Activated CD8-positive, alpha-beta T cell treated with anti-CD3 and anti-CD28 coated beads, Interleukin-2, amount 10 ng/mL, durations not matched to agents 7 days and 5 days (primary cell): ENCODE measurements at regions not wholly inside any gene's neighbourhood (a gene's known extent, or its start where the extent isn't known, plus 50 kb on each side); places are given as distances from the start of the nearest gene placed in this dataset.

Source experiments
- ATAC-seq: fragments of 150-1000 bp; cut with Tn5 transposase; one replicate; pipeline ENCODE4 v1.10.0; 2021; ENCODE audit warnings: moderate library complexity
- CTCF ChIA-PET: fragments of 350-600 bp; sonication (Branson Sonifier 250); formaldehyde crosslinking; loops from one replicate; lab custom pipeline; 2021; ENCODE audit warnings: antibody characterized with exemption; lab: Charles Lee
- POLR2A ChIA-PET: fragments of 350-600 bp; sonication (Branson Sonifier 250); formaldehyde crosslinking; loops from one replicate; lab custom pipeline; 2021; ENCODE audit warnings: antibody characterized with exemption; lab: Charles Lee
- DNase-seq: peaks from one replicate; pipeline ENCODE4 v3.0.0-alpha.2; 2020
- H3K27ac Mint-ChIP-seq: one replicate; pipeline ENCODE4 v1.8.0; 2021; ENCODE audit warnings: mild to moderate bottlenecking, mixed read lengths
- H3K27me3 Mint-ChIP-seq: one replicate; pipeline ENCODE4 v1.8.0; 2021; ENCODE audit warnings: low read depth, mixed read lengths
- H3K36me3 Mint-ChIP-seq: one replicate; pipeline ENCODE4 v1.8.0; 2021; ENCODE audit warnings: low read depth, mixed read lengths
- H3K4me1 Mint-ChIP-seq: one replicate; pipeline ENCODE4 v1.8.0; 2021; ENCODE audit warnings: low read depth, mixed read lengths
- H3K4me3 Mint-ChIP-seq: one replicate; pipeline ENCODE4 v1.8.0; 2021; ENCODE audit warnings: mild to moderate bottlenecking, mixed read lengths
- H3K9me3 Mint-ChIP-seq: one replicate; pipeline ENCODE4 v1.8.0; 2022; ENCODE audit warnings: mixed read lengths; ENCODE audit not compliant: insufficient read depth

DNA sequence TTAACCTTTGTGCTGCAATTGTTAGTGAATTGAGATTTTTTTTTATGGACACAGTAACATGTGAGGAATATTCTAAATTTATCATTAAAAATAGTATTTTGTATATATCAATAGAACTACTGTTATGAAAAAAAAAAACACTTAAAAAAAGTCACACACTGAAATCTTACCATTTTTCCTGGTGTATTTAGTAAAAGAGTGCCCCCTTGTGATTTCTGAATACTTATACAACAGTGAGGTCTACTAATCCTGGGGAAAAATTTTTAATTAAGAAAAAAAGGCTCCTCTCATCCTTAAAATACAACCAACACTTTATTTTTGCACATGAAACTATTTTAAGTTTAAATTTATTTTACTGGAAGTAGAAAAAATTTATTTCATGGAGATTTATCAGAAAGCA is 56.4 kb upstream of the SPOCK3 start:
- no peak overlapping the region for H3K4me3 Mint-ChIP-seq
- ChIA-PET POLR2A (no interaction called here), CTCF (no interaction called here)
- no peaks in the 10 kb centered on the region for H3K4me1 Mint-ChIP-seq
- ATAC-seq: no peak
- H3K9me3 Mint-ChIP-seq: peaks cover 5% of the 10 kb centered on the region
- DNase-seq: no peak
- no peaks in the 10 kb centered on the region for H3K36me3 Mint-ChIP-seq
- H3K27ac Mint-ChIP-seq: no peak overlapping the region
- H3K27me3 Mint-ChIP-seq: no peaks in the 10 kb centered on the region

DNA sequence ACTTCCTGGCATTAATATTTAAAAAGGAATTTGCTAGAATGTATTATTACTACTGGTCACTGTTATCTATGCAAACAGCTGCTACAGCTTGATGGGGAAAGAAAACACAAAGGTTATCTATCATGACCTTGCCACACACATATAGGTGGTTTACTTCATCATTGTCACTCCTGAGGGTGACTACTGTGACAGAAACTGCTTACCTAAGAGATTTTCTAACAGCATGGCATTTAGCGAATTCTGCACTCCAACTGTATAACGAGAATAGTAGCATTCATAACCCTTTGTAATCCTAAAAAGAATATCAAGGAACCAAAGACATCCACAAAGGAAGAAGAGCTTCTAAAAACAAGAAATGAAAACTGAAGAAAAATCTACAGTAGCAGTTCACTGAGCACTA is 74.6 kb upstream of the SPOCK3 start:
- ATAC-seq: no peak
- Mint-ChIP-seq H3K4me1 (no peaks in the 10 kb centered on the region), H3K27ac (no peak overlapping the region), H3K9me3 (peaks cover 7% of the 10 kb centered on the region), H3K36me3 (no peaks in the 10 kb centered on the region), H3K27me3 (no peaks in the 10 kb centered on the region), H3K4me3 (no peak overlapping the region)
- POLR2A ChIA-PET: no interaction called here
- DNase-seq: no peak
- CTCF ChIA-PET: no interaction called here

DNA sequence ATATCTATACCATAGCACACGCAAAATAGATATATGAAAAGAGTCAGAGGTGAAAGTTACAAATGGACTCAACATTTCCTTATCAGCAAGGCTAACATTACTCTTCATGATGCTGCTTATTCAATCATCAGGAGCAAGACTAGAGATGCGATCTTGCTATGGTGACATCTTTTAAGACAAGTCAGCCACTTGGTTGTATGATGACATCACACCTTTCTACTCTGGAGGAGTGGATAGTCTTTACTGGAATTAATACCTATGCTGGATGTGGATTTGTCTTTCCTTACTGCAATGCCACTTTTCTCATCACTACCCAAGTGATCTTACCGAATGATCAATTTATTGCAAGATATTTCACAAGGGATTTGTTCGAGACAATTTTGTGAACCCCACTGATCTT is 87.0 kb upstream of the SPOCK3 start:
- ChIA-PET CTCF (no interaction called here), POLR2A (no interaction called here)
- Mint-ChIP-seq H3K36me3 (no peaks in the 10 kb centered on the region), H3K27ac (no peak overlapping the region), H3K27me3 (no peaks in the 10 kb centered on the region), H3K4me1 (no peaks in the 10 kb centered on the region), H3K4me3 (no peak overlapping the region), H3K9me3 (peaks cover 9% of the 10 kb centered on the region)
- ATAC-seq (no peak), DNase-seq (no peak)

DNA sequence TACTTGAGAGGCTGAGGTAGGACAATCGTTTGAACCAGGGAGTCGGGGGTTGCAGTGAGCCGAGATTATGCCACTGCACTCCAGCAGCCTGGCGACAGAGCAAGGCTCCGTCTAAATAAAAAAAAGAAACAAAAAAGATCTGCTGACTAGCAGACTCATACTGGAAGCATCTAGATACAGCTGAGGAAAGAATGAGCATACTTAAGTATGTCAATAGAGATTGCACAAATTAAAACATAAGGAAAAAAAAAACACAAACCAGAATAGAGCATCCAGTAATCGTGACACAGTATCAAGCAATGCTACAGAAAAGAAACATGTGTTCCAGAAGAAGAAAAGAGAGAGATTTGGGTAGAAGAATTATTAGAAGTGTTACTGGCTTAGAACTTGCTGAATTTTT is 105.5 kb upstream of the SPOCK3 start:
- no peak for DNase-seq
- POLR2A ChIA-PET: no interaction called here
- Mint-ChIP-seq H3K4me3 (no peak overlapping the region), H3K9me3 (no peaks in the 10 kb centered on the region), H3K36me3 (no peaks in the 10 kb centered on the region), H3K27ac (no peak overlapping the region), H3K27me3 (no peaks in the 10 kb centered on the region), H3K4me1 (no peaks in the 10 kb centered on the region)
- no peak for ATAC-seq
- CTCF ChIA-PET: no interaction called here

DNA sequence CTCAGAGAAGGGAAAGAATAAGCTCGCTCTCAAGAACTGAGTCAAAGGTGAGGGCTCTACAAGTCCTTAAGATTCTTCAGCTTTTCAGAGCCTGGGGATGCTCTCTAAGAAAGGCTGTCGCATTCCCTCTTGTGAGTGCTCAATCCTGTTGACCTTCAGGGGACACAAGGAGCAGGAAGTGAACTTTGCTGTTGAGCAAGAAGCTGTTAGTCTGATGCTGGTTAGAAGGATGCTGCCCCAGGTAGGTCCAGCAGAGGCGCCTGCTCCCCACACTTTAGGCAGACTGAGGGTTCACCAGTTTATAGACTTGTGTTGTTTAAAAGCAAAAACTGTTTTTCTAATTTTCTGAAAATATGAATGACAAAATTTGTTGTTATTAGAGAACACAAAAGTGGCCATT is 125.4 kb upstream of the SPOCK3 start:
- Mint-ChIP-seq H3K27ac (no peak overlapping the region), H3K9me3 (no peaks in the 10 kb centered on the region), H3K27me3 (no peaks in the 10 kb centered on the region), H3K36me3 (no peaks in the 10 kb centered on the region), H3K4me3 (no peak overlapping the region), H3K4me1 (no peaks in the 10 kb centered on the region)
- ChIA-PET POLR2A (no interaction called here), CTCF (no interaction called here)
- no peak for ATAC-seq
- no peak for DNase-seq

DNA sequence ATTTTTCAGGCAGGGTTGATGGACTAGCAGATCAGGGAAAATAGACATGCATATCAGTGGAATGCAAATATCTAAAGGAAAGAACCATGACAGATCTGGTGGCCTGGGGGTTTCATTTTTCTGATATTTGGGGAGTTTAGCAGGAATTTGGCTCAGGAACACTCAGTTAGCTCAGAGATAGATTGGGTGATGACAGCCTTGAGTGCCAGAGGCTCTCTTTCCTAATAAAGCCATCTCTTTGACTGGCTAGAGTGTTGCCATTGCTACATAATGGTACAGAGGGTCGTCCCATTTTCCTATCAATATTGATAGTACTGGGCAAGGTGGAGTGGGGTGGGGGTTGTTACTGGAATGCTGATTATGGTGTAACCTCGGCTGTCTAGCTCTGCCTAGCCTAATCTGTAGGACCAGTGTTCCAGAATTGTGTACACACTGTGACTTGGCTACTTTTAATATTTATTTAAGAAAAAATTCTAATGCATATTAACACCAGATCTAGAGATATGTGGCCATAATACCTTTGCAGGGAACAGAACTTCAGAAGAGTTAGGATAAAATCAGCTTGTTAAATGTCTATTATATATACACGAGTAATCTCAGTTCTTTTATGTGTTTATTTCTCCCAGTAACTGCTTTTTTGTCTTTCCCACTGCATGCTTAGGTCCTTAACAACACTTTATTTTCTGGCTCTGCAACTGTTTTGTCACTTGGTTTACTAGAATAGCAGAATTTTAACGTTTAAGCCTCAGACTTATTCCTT is 145.0 kb upstream of the SPOCK3 start:
- no peak overlapping the region for H3K27ac Mint-ChIP-seq
- ChIA-PET POLR2A (no interaction called here), CTCF (no interaction called here)
- ATAC-seq (no peak), DNase-seq (no peak)
- no peaks in the 10 kb centered on the region for H3K36me3 Mint-ChIP-seq
- no peaks in the 10 kb centered on the region for H3K27me3 Mint-ChIP-seq
- no peaks in the 10 kb centered on the region for H3K9me3 Mint-ChIP-seq
- H3K4me1 Mint-ChIP-seq: no peaks in the 10 kb centered on the region
- H3K4me3 Mint-ChIP-seq: no peak overlapping the region

DNA sequence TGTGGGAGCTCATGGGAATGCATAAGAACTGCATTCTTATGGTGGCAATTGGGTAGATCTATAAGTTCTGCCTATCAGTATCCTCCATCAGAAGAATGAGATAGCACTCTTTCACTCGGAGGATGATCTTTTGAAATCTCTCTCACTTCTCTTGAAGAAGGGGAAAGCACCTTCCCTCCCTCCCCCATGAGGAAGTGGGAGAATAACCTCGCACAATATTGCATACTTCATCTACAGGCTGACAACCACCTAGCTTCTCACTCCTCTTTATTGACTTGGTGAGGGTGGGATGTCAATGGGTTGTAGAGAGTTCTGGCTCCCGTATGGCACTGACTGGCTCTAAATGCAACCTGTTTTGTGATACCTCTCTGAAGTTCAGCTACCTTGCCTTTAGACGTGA is 146.7 kb upstream of the SPOCK3 start:
- Mint-ChIP-seq H3K4me3 (no peak overlapping the region), H3K27ac (no peak overlapping the region), H3K27me3 (no peaks in the 10 kb centered on the region), H3K36me3 (no peaks in the 10 kb centered on the region), H3K9me3 (no peaks in the 10 kb centered on the region), H3K4me1 (no peaks in the 10 kb centered on the region)
- no peak for DNase-seq
- POLR2A ChIA-PET: no interaction called here
- no peak for ATAC-seq
- CTCF ChIA-PET: no interaction called here

DNA sequence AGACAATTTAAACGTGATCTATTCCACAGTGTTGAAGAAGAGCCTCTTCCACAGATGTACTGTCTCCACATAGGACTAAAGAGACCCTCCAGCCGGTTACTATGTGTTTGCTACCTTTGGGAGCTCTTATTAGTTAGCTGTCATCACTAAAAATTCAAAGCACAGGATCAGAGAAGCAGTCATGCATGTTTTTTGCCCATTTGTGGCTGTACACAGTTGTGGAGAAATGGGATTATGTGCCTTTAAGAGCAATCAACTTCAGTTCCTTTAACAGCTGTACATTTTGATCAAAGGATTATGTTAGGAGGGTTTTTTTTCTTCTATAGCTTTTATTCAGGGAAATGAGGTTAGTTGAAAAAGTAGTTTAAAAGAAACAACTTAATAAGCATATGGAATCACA is 149.0 kb upstream of the SPOCK3 start:
- Mint-ChIP-seq H3K36me3 (no peaks in the 10 kb centered on the region), H3K4me3 (no peak overlapping the region), H3K9me3 (no peaks in the 10 kb centered on the region), H3K27me3 (no peaks in the 10 kb centered on the region), H3K27ac (no peak overlapping the region), H3K4me1 (no peaks in the 10 kb centered on the region)
- no peak for ATAC-seq
- ChIA-PET CTCF (no interaction called here), POLR2A (interaction anchor here (0.6 kb wide), 1 partner anchor 295 kb away, joined by 4 read pairs; no protein-coding TSS in a partner anchor)
- DNase-seq: no peak

DNA sequence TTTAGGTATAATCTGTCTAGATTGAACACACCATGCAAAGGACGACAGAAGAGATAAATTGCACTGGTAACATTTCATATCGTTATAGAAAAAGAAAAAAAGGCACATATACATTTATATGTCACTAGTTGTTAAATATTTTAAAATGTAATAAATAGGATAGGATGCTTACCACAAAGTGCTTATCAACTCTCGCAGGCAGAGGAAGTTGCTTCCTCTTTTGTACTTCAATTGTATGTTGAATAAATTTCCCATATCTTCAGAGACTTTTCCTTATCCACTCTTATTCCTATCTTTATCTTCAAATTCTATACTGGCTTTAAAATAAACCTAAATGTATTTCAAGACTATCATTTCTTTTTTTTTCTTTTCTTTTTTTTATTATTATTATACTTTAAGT is 163.3 kb upstream of the SPOCK3 start:
- Mint-ChIP-seq H3K36me3 (no peaks in the 10 kb centered on the region), H3K27me3 (no peaks in the 10 kb centered on the region), H3K4me1 (no peaks in the 10 kb centered on the region), H3K4me3 (no peak overlapping the region), H3K27ac (no peak overlapping the region), H3K9me3 (no peaks in the 10 kb centered on the region)
- no peak for ATAC-seq
- ChIA-PET POLR2A (no interaction called here), CTCF (no interaction called here)
- DNase-seq: no peak

DNA sequence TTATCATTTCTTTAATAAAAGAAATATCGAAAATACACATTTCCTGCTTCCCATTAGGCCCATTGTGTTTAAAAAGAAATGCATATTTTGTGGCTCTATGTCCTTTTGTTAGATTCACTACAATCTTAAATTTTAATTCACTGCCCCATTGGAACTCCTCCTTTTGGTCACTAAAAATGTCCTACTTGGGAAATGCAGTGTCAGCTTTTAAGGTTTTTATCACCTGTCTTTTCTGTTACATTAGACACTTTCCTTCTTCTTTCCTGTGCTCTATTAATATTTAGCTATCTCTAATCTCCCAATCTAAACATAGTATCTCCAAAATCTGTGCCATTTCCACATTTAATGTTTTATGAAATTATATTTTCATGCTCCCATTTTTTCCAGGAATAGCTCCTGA is 164.9 kb upstream of the SPOCK3 start:
- POLR2A ChIA-PET: no interaction called here
- CTCF ChIA-PET: no interaction called here

DNA sequence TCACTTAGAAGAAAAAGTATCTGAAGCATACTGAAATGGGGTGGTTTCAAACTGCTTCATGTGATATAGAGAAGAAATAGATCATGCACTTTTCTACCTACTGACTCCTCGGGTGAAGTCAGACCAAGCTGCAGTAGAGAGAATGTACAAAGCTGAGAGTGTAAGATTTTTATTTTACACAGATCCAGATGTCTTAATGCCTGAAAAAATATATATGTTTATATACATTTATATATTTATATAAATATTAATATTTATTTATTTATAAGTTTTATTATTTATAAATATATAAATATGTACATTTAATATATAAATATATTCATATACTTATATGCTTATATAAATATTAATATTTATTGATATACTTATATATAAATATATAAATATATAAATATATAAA is 171.9 kb upstream of the SPOCK3 start:
- no peaks in the 10 kb centered on the region for H3K4me1 Mint-ChIP-seq
- H3K9me3 Mint-ChIP-seq: no peaks in the 10 kb centered on the region
- H3K27ac Mint-ChIP-seq: no peak overlapping the region
- no peak overlapping the region for H3K4me3 Mint-ChIP-seq
- ATAC-seq: no peak
- POLR2A ChIA-PET: no interaction called here
- CTCF ChIA-PET: no interaction called here
- no peak for DNase-seq
- no peaks in the 10 kb centered on the region for H3K27me3 Mint-ChIP-seq
- no peaks in the 10 kb centered on the region for H3K36me3 Mint-ChIP-seq

More for the DNA sequence above, 164.9 kb upstream of the SPOCK3 start:
- Mint-ChIP-seq H3K4me3 (no peak overlapping the region), H3K4me1 (no peaks in the 10 kb centered on the region), H3K9me3 (no peaks in the 10 kb centered on the region), H3K36me3 (no peaks in the 10 kb centered on the region), H3K27me3 (no peaks in the 10 kb centered on the region), H3K27ac (no peak overlapping the region)
- no peak for DNase-seq
- no peak for ATAC-seq

DNA sequence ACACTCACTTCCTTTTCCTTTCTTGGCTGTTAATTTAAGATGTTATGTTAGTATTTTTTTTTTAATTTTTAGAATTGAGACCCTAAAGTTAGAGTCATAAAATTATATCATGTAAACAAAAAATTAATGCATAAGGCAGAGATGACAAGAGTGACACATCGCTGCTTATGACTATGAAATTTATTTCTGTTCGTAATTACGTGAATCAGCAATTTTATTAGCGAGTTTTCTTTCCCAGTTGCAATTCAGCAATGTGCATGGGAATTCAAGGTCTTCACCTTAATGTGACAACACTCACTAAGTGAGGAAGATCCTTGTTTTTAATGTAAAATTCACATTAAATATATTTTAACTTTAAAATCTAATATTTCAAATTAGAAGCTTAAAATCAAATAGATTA is 181.2 kb upstream of the SPOCK3 start:
- Mint-ChIP-seq H3K4me3 (no peak overlapping the region), H3K27me3 (no peaks in the 10 kb centered on the region), H3K4me1 (no peaks in the 10 kb centered on the region), H3K9me3 (no peaks in the 10 kb centered on the region), H3K27ac (no peak overlapping the region), H3K36me3 (no peaks in the 10 kb centered on the region)
- ChIA-PET POLR2A (no interaction called here), CTCF (no interaction called here)
- DNase-seq (no peak), ATAC-seq (no peak)
